Right lobe of liver (tissue), 6 donors: ENCODE measurements at regions not wholly inside any gene's neighbourhood (a gene's known extent, or its start where the extent isn't known, plus 50 kb on each side); places are given as distances from the start of the nearest gene placed in this dataset.

Source experiments
- ATAC-seq, 4 donors: fragments of 200-7000 bp; cut with Tn5 transposase; one replicate each; pipeline ENCODE4 v1.9.1; 2020; ENCODE audit warnings: mild to moderate bottlenecking in 4 of 4, moderate library complexity in 4 of 4
- DNase-seq, 3 donors: peaks; one replicate each; pipeline ENCODE4 v3.0.0-alpha.2; 2020
- H3K27ac ChIP-seq, 3 donors: fragments of 200-600 bp; one replicate each; pipeline ENCODE4 v1.8.0; 2022
- H3K27me3 ChIP-seq, 2 donors: fragments of 200-600 bp; one replicate each; pipeline ENCODE4 v1.8.0; 2022
- H3K36me3 ChIP-seq, 4 donors: fragments of 200-600 bp; sonication (generic) in 1 of 4; one replicate each; pipeline versions ENCODE4 v1.5.1 to v1.8.0; 2017 to 2022; ENCODE audit warnings: control low read depth in 1 of 4
- H3K4me1 ChIP-seq, 4 donors: fragments of 200-600 bp; sonication (generic) in 1 of 4; one replicate each; pipeline versions ENCODE4 v1.5.1 to v1.8.0; 2017 to 2022; ENCODE audit warnings: control low read depth in 1 of 4
- H3K4me3 ChIP-seq, 3 donors: fragments of 200-600 bp; one replicate each; pipeline ENCODE4 v1.8.0; 2022
- H3K9me3 ChIP-seq, 4 donors: fragments of 200-600 bp; sonication (generic) in 1 of 4; one replicate each; pipeline versions ENCODE4 v1.5.1 to v1.8.0; 2017 to 2022; ENCODE audit warnings: control low read depth in 1 of 4
- POLR2A ChIP-seq: fragments of 450-650 bp; IDR thresholded peaks from one replicate; pipeline ENCODE4 v1.6.1; 2017; ENCODE audit warnings: antibody characterized with exemption, mild to moderate bottlenecking
- WGBS: methylation state at CpG from one replicate; pipeline ENCODE4 v1.1.6; 2018; ENCODE audit warnings: low coverage, low lambda C conversion rate; ENCODE audit not compliant: insufficient coverage; ENCODE audit errors: missing lambda C conversion rate; 5-methylcytosine and 5-hydroxymethylcytosine counted together
- intact Hi-C, 2 donors: fragments of 100-400 bp; cut with DNase I; formaldehyde crosslinking; loops; one replicate each; pipeline versions ENCODE4 v1.11.2 to v1.14.1; 2022
- TF ChIP-seq, protein P1 (sequence below), 4 donors: fragments of 200-600 bp in 3 of 4; fragments of 450-650 bp in 1 of 4; IDR thresholded peaks; one replicate each; pipeline versions ENCODE4 v1.5.1 to v1.8.0; 2016 to 2022; ENCODE audit warnings: antibody characterized with exemption in 4 of 4, mild to moderate bottlenecking in 2 of 4
- donor health status: DM: no; HTN: yes; CAD: no.
- donor health status: DM: no; HTN: no; CAD: no.
- donor health status: DM: no; HTN: no; CAD: no.
- donor health status: DM: no; HTN: yes; CAD: no.
- donor health status: DM: no; HTN: yes; CAD: no.

DNA sequence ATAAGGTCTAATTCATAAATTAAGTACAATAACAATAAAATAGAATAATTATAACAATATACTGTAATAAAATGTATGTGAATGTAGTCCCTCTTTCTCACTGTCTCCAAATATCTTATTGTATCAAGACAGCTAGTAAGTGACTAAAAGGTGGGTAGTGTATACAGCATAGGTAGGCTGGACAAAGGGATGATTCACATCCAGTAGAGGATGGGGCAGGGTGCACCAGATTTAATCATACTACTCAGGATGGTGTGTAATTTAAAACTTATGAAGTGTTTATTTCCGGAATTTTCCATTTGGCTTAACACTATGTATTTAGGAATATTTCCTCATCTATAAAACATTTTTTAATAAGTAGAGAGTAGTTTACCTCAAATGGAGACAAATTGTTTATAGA, 876.1 kb upstream of the CADM2 start:
- 52% methylated on average over 1 of the region's 1 CpG for WGBS
- Histone ChIP-seq H3K27ac (no peak overlapping the region), H3K27me3 (no peaks in the 10 kb centered on the region), H3K4me1 (no peaks in the 10 kb centered on the region), H3K9me3 (no peaks in the 10 kb centered on the region), H3K36me3 (no peaks in the 10 kb centered on the region), H3K4me3 (no peak overlapping the region)
- DNase-seq (no peak), ATAC-seq (no peak)
- no peak for TF ChIP-seq POLR2A
- TF ChIP-seq, protein P1, sequence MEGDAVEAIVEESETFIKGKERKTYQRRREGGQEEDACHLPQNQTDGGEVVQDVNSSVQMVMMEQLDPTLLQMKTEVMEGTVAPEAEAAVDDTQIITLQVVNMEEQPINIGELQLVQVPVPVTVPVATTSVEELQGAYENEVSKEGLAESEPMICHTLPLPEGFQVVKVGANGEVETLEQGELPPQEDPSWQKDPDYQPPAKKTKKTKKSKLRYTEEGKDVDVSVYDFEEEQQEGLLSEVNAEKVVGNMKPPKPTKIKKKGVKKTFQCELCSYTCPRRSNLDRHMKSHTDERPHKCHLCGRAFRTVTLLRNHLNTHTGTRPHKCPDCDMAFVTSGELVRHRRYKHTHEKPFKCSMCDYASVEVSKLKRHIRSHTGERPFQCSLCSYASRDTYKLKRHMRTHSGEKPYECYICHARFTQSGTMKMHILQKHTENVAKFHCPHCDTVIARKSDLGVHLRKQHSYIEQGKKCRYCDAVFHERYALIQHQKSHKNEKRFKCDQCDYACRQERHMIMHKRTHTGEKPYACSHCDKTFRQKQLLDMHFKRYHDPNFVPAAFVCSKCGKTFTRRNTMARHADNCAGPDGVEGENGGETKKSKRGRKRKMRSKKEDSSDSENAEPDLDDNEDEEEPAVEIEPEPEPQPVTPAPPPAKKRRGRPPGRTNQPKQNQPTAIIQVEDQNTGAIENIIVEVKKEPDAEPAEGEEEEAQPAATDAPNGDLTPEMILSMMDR (IDR thresholded peaks at IDR 0.05), result no peak
- intact Hi-C loops, result no loop called here

DNA sequence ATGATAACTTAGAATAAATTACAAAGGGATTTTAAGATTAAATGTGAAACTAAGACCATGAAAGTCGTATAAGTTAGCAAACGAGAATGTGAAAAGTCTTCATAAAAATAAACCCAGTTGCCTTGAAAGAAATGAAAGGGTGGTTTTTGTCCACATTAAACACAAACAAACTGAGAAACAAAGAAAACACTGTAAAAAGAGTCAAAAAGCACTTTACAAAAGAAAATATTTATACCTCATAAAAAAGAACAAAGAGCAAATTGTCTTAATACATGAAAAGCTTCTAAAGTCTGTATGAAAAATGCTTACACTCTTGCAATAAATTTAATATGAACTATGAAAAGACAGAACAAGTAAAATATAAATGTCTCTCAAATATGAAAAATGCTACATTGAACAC, 865.9 kb upstream of the CADM2 start:
- no peaks in the 10 kb centered on the region for H3K27me3 ChIP-seq
- H3K27ac ChIP-seq, result no peak overlapping the region
- H3K36me3 ChIP-seq, result no peaks in the 10 kb centered on the region
- TF ChIP-seq, protein P1 (IDR thresholded peaks at IDR 0.05), result no peak
- no peak for TF ChIP-seq POLR2A
- DNase-seq (no peak), ATAC-seq (no peak)
- 46% methylated on average over 2 of the region's 2 CpGs for WGBS
- H3K9me3 ChIP-seq, result no peaks in the 10 kb centered on the region
- H3K4me1 ChIP-seq, result no peaks in the 10 kb centered on the region
- H3K4me3 ChIP-seq, result no peak overlapping the region
- intact Hi-C loops, result no loop called here

DNA sequence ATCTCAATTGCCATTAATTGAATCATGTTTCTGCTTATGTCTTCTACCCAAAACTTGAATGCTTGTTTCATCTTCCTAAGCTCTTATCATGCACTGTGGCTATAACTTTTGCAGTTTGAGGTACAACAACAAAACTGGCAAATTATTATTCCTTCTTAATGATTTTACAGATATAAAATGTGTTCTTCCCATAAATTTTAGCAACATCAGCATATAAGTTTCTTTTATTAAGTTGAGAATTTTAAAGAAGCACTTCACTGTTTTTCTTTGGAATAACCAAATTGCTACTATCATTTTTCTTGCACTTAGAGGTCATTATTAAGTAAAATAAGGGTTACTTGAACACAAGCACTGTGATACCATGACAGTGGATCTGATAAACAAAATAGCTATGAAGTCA, 862.6 kb upstream of the CADM2 start:
- H3K27ac ChIP-seq, result no peak overlapping the region
- ATAC-seq (no peak), DNase-seq (no peak)
- TF ChIP-seq, protein P1 (IDR thresholded peaks at IDR 0.05), result no peak
- TF ChIP-seq POLR2A, result no peak
- H3K27me3 ChIP-seq, result no peaks in the 10 kb centered on the region
- intact Hi-C loops, result no loop called here
- no peak overlapping the region for H3K4me3 ChIP-seq
- no peaks in the 10 kb centered on the region for H3K4me1 ChIP-seq
- H3K36me3 ChIP-seq, result no peaks in the 10 kb centered on the region
- H3K9me3 ChIP-seq, result no peaks in the 10 kb centered on the region

DNA sequence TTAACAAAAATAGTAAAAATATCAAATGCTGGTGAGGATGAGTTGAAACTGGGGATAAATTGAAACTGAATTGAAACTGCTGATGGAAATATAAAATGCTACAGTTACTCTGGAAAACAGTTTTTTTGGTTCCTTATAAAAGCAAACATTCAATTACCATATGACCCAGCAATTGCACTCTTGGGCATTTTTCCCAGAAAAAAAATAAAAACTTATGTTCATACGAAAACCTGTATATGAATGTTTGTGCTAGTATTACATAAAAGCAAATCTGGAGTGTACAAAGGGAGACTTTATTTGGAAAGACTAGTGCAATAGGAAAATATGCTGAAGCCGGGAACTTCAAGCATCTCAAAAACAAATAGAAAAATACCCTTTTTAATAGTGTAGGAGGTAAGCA, 857.9 kb upstream of the CADM2 start:
- Histone ChIP-seq H3K36me3 (no peaks in the 10 kb centered on the region), H3K27ac (no peak overlapping the region), H3K4me1 (no peaks in the 10 kb centered on the region), H3K27me3 (no peaks in the 10 kb centered on the region), H3K4me3 (no peak overlapping the region), H3K9me3 (no peaks in the 10 kb centered on the region)
- DNase-seq, result no peak
- intact Hi-C loops, result no loop called here
- no peak for TF ChIP-seq POLR2A
- TF ChIP-seq, protein P1 (IDR thresholded peaks at IDR 0.05), result no peak
- WGBS, result 27% methylated on average over 2 of the region's 2 CpGs
- ATAC-seq, result no peak

DNA sequence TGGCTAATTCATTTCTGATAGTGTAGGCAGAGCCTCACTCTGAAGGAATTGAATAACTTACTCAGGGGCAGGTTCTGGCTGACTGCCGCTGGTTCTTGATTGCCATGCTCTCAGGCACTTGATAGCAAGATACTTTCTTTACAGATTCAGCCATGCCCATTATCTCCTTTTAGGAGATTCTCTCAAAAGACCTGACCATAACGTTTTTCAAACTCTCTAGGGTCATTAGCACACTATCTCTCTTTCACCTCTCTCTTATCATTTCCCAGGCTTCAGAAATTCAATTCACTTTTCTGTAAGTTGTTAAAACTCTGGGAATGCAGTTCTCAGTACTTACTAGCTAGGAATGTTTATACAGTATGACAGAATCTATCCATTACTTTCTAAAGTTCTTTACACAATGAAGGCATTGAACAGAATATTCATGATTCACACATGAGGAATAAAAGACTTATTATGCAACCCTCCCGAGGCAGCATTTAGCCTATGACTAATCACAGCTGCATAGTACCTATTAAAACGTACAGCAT, 850.3 kb upstream of the CADM2 start:
- 18% methylated on average over 4 of the region's 4 CpGs for WGBS
- intact Hi-C loops, result no loop called here
- Histone ChIP-seq H3K9me3 (no peaks in the 10 kb centered on the region), H3K36me3 (no peaks in the 10 kb centered on the region), H3K27ac (no peak overlapping the region), H3K4me3 (no peak overlapping the region), H3K4me1 (no peaks in the 10 kb centered on the region), H3K27me3 (no peaks in the 10 kb centered on the region)
- no peak for ATAC-seq
- DNase-seq, result no peak
- TF ChIP-seq POLR2A, result no peak
- TF ChIP-seq, protein P1 (IDR thresholded peaks at IDR 0.05), result no peak
